ENCODE measurements at regions not wholly inside any gene's neighbourhood (a gene's known extent, or its start where the extent isn't known, plus 50 kb on each side); places are given as distances from the start of the nearest gene placed in this dataset.
"Not testable (repeated sequence)": the region's sequence is repeated elsewhere in the genome, so short reads cannot be mapped to it uniquely, and the experiment has no call there.

GRCh38 chr1:121080197-121080903, 103.8 kb downstream of the FAM72B start:
- H3K27ac Mint-ChIP-seq; H3K9me3 Mint-ChIP-seq; DNase-seq (ENCODE audit: low spot score); POLR2A ChIA-PET; H3K27me3 Mint-ChIP-seq (ENCODE audit: low read depth); H3K36me3 Mint-ChIP-seq; CTCF ChIA-PET: not testable (repeated sequence)
- peaks cover 23% of the 10 kb centered on the region for H3K4me1 Mint-ChIP-seq
- ATAC-seq, result peak; percentile 36; the same call in 1 of the 2 replicates
- H3K4me3 Mint-ChIP-seq, result peak overlapping the region; percentile 34; the same call in 1 of the 2 replicates

GRCh38 chr1:121080904-121081264, 103.3 kb downstream of the FAM72B start:
- H3K9me3 Mint-ChIP-seq; POLR2A ChIA-PET; H3K4me3 Mint-ChIP-seq; ATAC-seq; H3K27me3 Mint-ChIP-seq (ENCODE audit: low read depth); H3K36me3 Mint-ChIP-seq; H3K27ac Mint-ChIP-seq; DNase-seq (ENCODE audit: low spot score); CTCF ChIA-PET: not testable (repeated sequence)
- peaks cover 23% of the 10 kb centered on the region for H3K4me1 Mint-ChIP-seq

GRCh38 chr1:121081625-121082199, 102.4 kb downstream of the FAM72B start:
- ATAC-seq; POLR2A ChIA-PET; H3K9me3 Mint-ChIP-seq; H3K27me3 Mint-ChIP-seq (ENCODE audit: low read depth); H3K27ac Mint-ChIP-seq; DNase-seq (ENCODE audit: low spot score); H3K4me3 Mint-ChIP-seq; H3K36me3 Mint-ChIP-seq; CTCF ChIA-PET: not testable (repeated sequence)
- peaks cover 23% of the 10 kb centered on the region for H3K4me1 Mint-ChIP-seq

- H3K27ac Mint-ChIP-seq; H3K36me3 Mint-ChIP-seq; POLR2A ChIA-PET; CTCF ChIA-PET; ATAC-seq; H3K9me3 Mint-ChIP-seq; H3K27me3 Mint-ChIP-seq (ENCODE audit: low read depth); DNase-seq (ENCODE audit: low spot score); H3K4me3 Mint-ChIP-seq: not testable (repeated sequence)
- peaks cover 23% of the 10 kb centered on the region for H3K4me1 Mint-ChIP-seq
Observed at GRCh38 chr1:121082995-121083394, 101.1 kb downstream of the FAM72B start.

- CTCF ChIA-PET; ATAC-seq; H3K4me3 Mint-ChIP-seq; POLR2A ChIA-PET; H3K27ac Mint-ChIP-seq; H3K27me3 Mint-ChIP-seq (ENCODE audit: low read depth); H3K36me3 Mint-ChIP-seq; H3K9me3 Mint-ChIP-seq; DNase-seq (ENCODE audit: low spot score); H3K4me1 Mint-ChIP-seq: not testable (repeated sequence)
Observed at GRCh38 chr1:121086249-121086648, 97.9 kb downstream of the FAM72B start.

- H3K4me3 Mint-ChIP-seq; H3K9me3 Mint-ChIP-seq; H3K27me3 Mint-ChIP-seq (ENCODE audit: low read depth); H3K4me1 Mint-ChIP-seq; CTCF ChIA-PET; H3K36me3 Mint-ChIP-seq; H3K27ac Mint-ChIP-seq; ATAC-seq; DNase-seq (ENCODE audit: low spot score); POLR2A ChIA-PET: not testable (repeated sequence)
Observed at GRCh38 chr1:121087221-121087620, 96.9 kb downstream of the FAM72B start.

GRCh38 chr1:121088568-121088967, 95.6 kb downstream of the FAM72B start:
- DNase-seq (ENCODE audit: low spot score); H3K4me3 Mint-ChIP-seq; H3K36me3 Mint-ChIP-seq; H3K27me3 Mint-ChIP-seq (ENCODE audit: low read depth); H3K9me3 Mint-ChIP-seq; CTCF ChIA-PET; POLR2A ChIA-PET; H3K27ac Mint-ChIP-seq; H3K4me1 Mint-ChIP-seq: not testable (repeated sequence)
- ATAC-seq, result peak; percentile 92

- CTCF ChIA-PET; H3K36me3 Mint-ChIP-seq; ATAC-seq; H3K4me1 Mint-ChIP-seq; H3K27ac Mint-ChIP-seq; H3K4me3 Mint-ChIP-seq; DNase-seq (ENCODE audit: low spot score); H3K9me3 Mint-ChIP-seq; POLR2A ChIA-PET; H3K27me3 Mint-ChIP-seq (ENCODE audit: low read depth): not testable (repeated sequence)
Observed at GRCh38 chr1:121092329-121092968, 91.7 kb downstream of the FAM72B start.

GRCh38 chr1:121095014-121095413, 89.1 kb downstream of the FAM72B start:
- CTCF ChIA-PET; ATAC-seq; POLR2A ChIA-PET; H3K4me1 Mint-ChIP-seq; H3K36me3 Mint-ChIP-seq; H3K9me3 Mint-ChIP-seq; H3K27me3 Mint-ChIP-seq (ENCODE audit: low read depth); DNase-seq (ENCODE audit: low spot score); H3K4me3 Mint-ChIP-seq; H3K27ac Mint-ChIP-seq: not testable (repeated sequence)
